ENCODE measurements at regions not wholly inside any gene's neighbourhood (a gene's known extent, or its start where the extent isn't known, plus 50 kb on each side); places are given as distances from the start of the nearest gene placed in this dataset.

- TF ChIP-seq PKNOX1 (IDR thresholded peaks at IDR 0.05), result no peak
- TF ChIP-seq FOXK2 (IDR thresholded peaks at IDR 0.05), result no peak
These were observed 146.2 kb downstream of the VEGFA start (continued) for GRCh38 chr6:43915986-43916923.

- intact Hi-C loops (cut with micrococcal nuclease; ENCODE audit: unreplicated experiment), result no loop called here
- Histone ChIP-seq H3K4me3 (no peak overlapping the region), H3K36me3 (ENCODE audit: control insufficient read depth in 2 of 2, insufficient read depth in 2 of 2, low read length in 1 of 2) (no peaks in the 10 kb centered on the region), H3K27ac (ENCODE audit: control insufficient read depth, insufficient read depth) (no peak overlapping the region), H4K20me1 (ENCODE audit: control insufficient read depth, insufficient read depth) (no peaks in the 10 kb centered on the region), H3K4me1 (ENCODE audit: control insufficient read depth, insufficient read depth, low read length) (no peaks in the 10 kb centered on the region), H3K4me2 (ENCODE audit: control insufficient read depth, insufficient read depth) (no peak overlapping the region), H2AFZ (ENCODE audit: control insufficient read depth, low read depth, low read length) (no peak overlapping the region), H3K9me3 (replicated peaks; ENCODE audit: control insufficient read depth, insufficient read depth, low read length) (no peaks in the 10 kb centered on the region), H3K27me3 (replicated peaks in 1 of 2; ENCODE audit: control insufficient read depth in 2 of 2, insufficient read depth in 2 of 2, low read length in 1 of 2) (no peaks in the 10 kb centered on the region), H3K9ac (ENCODE audit: control insufficient read depth, insufficient read depth, low read length) (no peak overlapping the region), H3K79me2 (ENCODE audit: control insufficient read depth, insufficient read depth, low read length) (no peaks in the 10 kb centered on the region)
- FAIRE-seq (no peak), DNase-seq (ENCODE audit: low read depth, low spot score) (no peak), ATAC-seq (no peak)
- WGBS (ENCODE audit: insufficient coverage, insufficient replicate concordance, low lambda C conversion rate, missing lambda C conversion rate), result 46% methylated on average over 7 of the region's 7 CpGs
- CTCF ChIA-PET, result interaction anchor here (0.8 to 1.8 kb wide), 5 partner anchors 7 to 140 kb away, joined by 3 to 4 read pairs (median 3); no protein-coding TSS in a partner anchor
- in situ Hi-C loops (cut with MboI), result no loop called here
- BruUV-seq (replicated peaks), result no TSS peak
- SMC1A ChIA-PET (ENCODE audit: uncharacterized antibody, unreplicated experiment), result interaction anchor here (1.1 to 1.6 kb wide), 3 partner anchors 9 to 19 kb away, joined by 3 to 6 read pairs (median 5); no protein-coding TSS in a partner anchor
- RAD21 ChIA-PET (ENCODE audit: unreplicated experiment), result no interaction called here
- POLR2A ChIA-PET, result interaction anchor here (1.7 kb wide), 1 partner anchor 11 kb away, joined by 4 read pairs; no protein-coding TSS in a partner anchor
- TF ChIP-seq E2F4 (IDR thresholded peaks at IDR 0.05; ENCODE audit: low read depth, low read length), result no peak
- no peak for TF ChIP-seq ATF3 (IDR thresholded peaks at IDR 0.05; ENCODE audit: borderline replicate concordance, extremely low read depth, low read depth, low read length)
- no peak for TF ChIP-seq MEF2A (IDR thresholded peaks at IDR 0.05; ENCODE audit: insufficient read depth, low read depth, low read length)
- no peak for TF ChIP-seq RCOR1 (conservative IDR thresholded peaks at IDR 0.05; ENCODE audit: low read depth, low read length)
- no peak for TF ChIP-seq SMAD5 (IDR thresholded peaks at IDR 0.05; ENCODE audit: low read depth)
- TF ChIP-seq BRCA1 (IDR thresholded peaks at IDR 0.05; ENCODE audit: low read depth, low read length), result no peak
- TF ChIP-seq YBX1 (IDR thresholded peaks at IDR 0.05), result no peak
- no peak for TF ChIP-seq POLR2A (IDR thresholded peaks at IDR 0.05; ENCODE audit: low read depth, low read length)
- no peak for TF ChIP-seq ZNF384 (IDR thresholded peaks at IDR 0.05; ENCODE audit: borderline replicate concordance, low read depth, low read length)
- no peak for TF ChIP-seq MTA2 (IDR thresholded peaks at IDR 0.05; ENCODE audit: low read depth)
- no peak for TF ChIP-seq HDAC2 (IDR thresholded peaks at IDR 0.05)
- TF ChIP-seq SPI1 (IDR thresholded peaks at IDR 0.05; ENCODE audit: borderline replicate concordance, insufficient read depth, low read depth, low read length), result no peak
- TF ChIP-seq WRNIP1 (IDR thresholded peaks at IDR 0.05; ENCODE audit: borderline replicate concordance, low read depth, low read length), result no peak
- no peak for TF ChIP-seq BACH1 (IDR thresholded peaks at IDR 0.05; ENCODE audit: borderline replicate concordance)
- no peak for TF ChIP-seq TBL1XR1 (IDR thresholded peaks at IDR 0.05; ENCODE audit: low read depth, low read length)
- TF ChIP-seq PBX3 (IDR thresholded peaks at IDR 0.05; ENCODE audit: insufficient replicate concordance, low read depth, low read length), result no peak
These were observed 145.3 kb downstream of the VEGFA start for GRCh38 chr6:43915208-43915869.
